B cell (primary cell): ENCODE measurements at regions not wholly inside any gene's neighbourhood (a gene's known extent, or its start where the extent isn't known, plus 50 kb on each side); places are given as distances from the start of the nearest gene placed in this dataset.

Experiments
- ATAC-seq: fragments of 200-7000 bp; cut with Tn5 transposase; one replicate; pipeline ENCODE4 v1.10.0; 2021; ENCODE audit warnings: low read depth, mild to moderate bottlenecking, moderate number of reproducible peaks, moderate library complexity
- CTCF ChIA-PET: fragments of 350-600 bp; sonication (Branson Sonifier 250); formaldehyde crosslinking; loops from one replicate; lab custom pipeline; 2021; ENCODE audit warnings: antibody characterized with exemption, inconsistent platforms; lab: Charles Lee
- POLR2A ChIA-PET: fragments of 350-600 bp; sonication (Branson Sonifier 250); formaldehyde crosslinking; loops from one replicate; lab custom pipeline; 2021; ENCODE audit warnings: antibody characterized with exemption; lab: Charles Lee
- DNase-seq: peaks from one replicate; pipeline ENCODE4 v3.0.0; 2013
- H2AFZ ChIP-seq: 2 replicates; pipeline ENCODE4 v1.6.1; 2012; ENCODE audit warnings: mild to moderate bottlenecking, low read depth, low read length; ENCODE audit not compliant: insufficient read depth, poor library complexity, severe bottlenecking
- H3K27ac ChIP-seq, 2 donors: 1 replicate in 1 of 2; 2 replicates in 1 of 2; pipeline ENCODE4 v1.5.1; 2012 to 2013; ENCODE audit warnings: low read length in 2 of 2, mild to moderate bottlenecking in 2 of 2, moderate library complexity in 1 of 2
- H3K27me3 ChIP-seq, 4 experiments: fragments of 200-600 bp in 1 of 4; sonication (generic) in 1 of 4; replicated peaks in 1 of 4; 1 replicate in 2 of 4; 2 replicates in 2 of 4; pipeline versions ENCODE4 v1.6.1 to v1.7.0; 2013 to 2016; ENCODE audit warnings: low read length in 3 of 4, mild to moderate bottlenecking in 2 of 4, mixed read lengths in 1 of 4, moderate library complexity in 1 of 4; ENCODE audit not compliant: insufficient read depth in 4 of 4, control insufficient read depth in 3 of 4; ENCODE audit errors: control extremely low read depth in 1 of 4
- H3K36me3 ChIP-seq, 2 experiments: replicated peaks in 1 of 2; 1 replicate in 1 of 2; 2 replicates in 1 of 2; pipeline versions ENCODE4 v1.6.1 to v1.7.1; 2013; ENCODE audit warnings: low read length in 1 of 2; ENCODE audit not compliant: insufficient read depth in 2 of 2, control insufficient read depth in 1 of 2; ENCODE audit errors: control extremely low read depth in 1 of 2, extremely low read depth in 1 of 2
- H3K4me1 ChIP-seq, 2 donors: fragments of 200-600 bp in 1 of 2; sonication (generic) in 1 of 2; 1 replicate in 1 of 2; 2 replicates in 1 of 2; pipeline versions ENCODE4 v1.5.1 to v1.6.1; 2013 to 2017; ENCODE audit warnings: low read length in 2 of 2; ENCODE audit not compliant: control insufficient read depth in 2 of 2, insufficient read depth in 2 of 2
- H3K4me2 ChIP-seq: replicated peaks from 2 replicates; pipeline ENCODE3; 2012; ENCODE audit warnings: mild to moderate bottlenecking, low read depth, low read length; ENCODE audit not compliant: poor library complexity, severe bottlenecking
- H3K4me3 ChIP-seq, 5 experiments: fragments of 200-600 bp in 1 of 5; sonication (generic) in 1 of 5; 1 replicate in 3 of 5; 2 replicates in 2 of 5; pipeline versions ENCODE4 v1.5.1 to v1.7.0; 2011 to 2016; ENCODE audit warnings: low read length in 4 of 5, mild to moderate bottlenecking in 4 of 5, low read depth in 2 of 5, control low read depth in 1 of 5, moderate library complexity in 1 of 5; ENCODE audit not compliant: insufficient read depth in 1 of 5; ENCODE audit errors: control extremely low read depth in 1 of 5, extremely low read depth in 1 of 5
- H3K79me2 ChIP-seq: fragments of 200-600 bp; sonication (generic); one replicate; pipeline ENCODE4 v1.6.0; 2016; ENCODE audit warnings: low read length; ENCODE audit not compliant: control insufficient read depth, insufficient read depth
- H3K9ac ChIP-seq: fragments of 200-600 bp; sonication (generic); 2 replicates; pipeline ENCODE4 v1.6.1; 2017; ENCODE audit warnings: mild to moderate bottlenecking, low read length, moderate library complexity
- H3K9me3 ChIP-seq, 3 donors: one replicate each; pipeline versions ENCODE4 v1.6.1 to v1.7.1; 2013; ENCODE audit warnings: low read length in 2 of 3; ENCODE audit not compliant: control insufficient read depth in 2 of 3, insufficient read depth in 1 of 3; ENCODE audit errors: control extremely low read depth in 1 of 3
- H4K20me1 ChIP-seq: 2 replicates; pipeline ENCODE4 v1.6.0; 2012; ENCODE audit warnings: mild to moderate bottlenecking, low read length; ENCODE audit not compliant: insufficient read depth, control insufficient read depth, poor library complexity, severe bottlenecking
- H3K27ac Mint-ChIP-seq: one replicate; pipeline ENCODE4 v1.8.0; 2021; ENCODE audit warnings: mixed read lengths
- H3K27me3 Mint-ChIP-seq: one replicate; pipeline ENCODE4 v1.8.0; 2021; ENCODE audit warnings: mixed read lengths
- H3K4me1 Mint-ChIP-seq: one replicate; pipeline ENCODE4 v1.8.0; 2021; ENCODE audit warnings: mixed read lengths
- H3K4me3 Mint-ChIP-seq: one replicate; pipeline ENCODE4 v1.8.0; 2021; ENCODE audit warnings: mixed read lengths
- H3K9me3 Mint-ChIP-seq: one replicate; pipeline ENCODE4 v1.8.0; 2022; ENCODE audit warnings: mixed read lengths; ENCODE audit not compliant: insufficient read depth
- EZH2 ChIP-seq: IDR thresholded peaks from 2 replicates; pipeline ENCODE4 v1.6.1; 2012; ENCODE audit warnings: borderline replicate concordance, low read depth, mild to moderate bottlenecking, moderate library complexity, low read length; ENCODE audit not compliant: insufficient read depth, poor library complexity, severe bottlenecking
- WGBS: methylation state at CpG from one replicate; pipeline ENCODE4 v1.1.5; 2013; ENCODE audit warnings: missing lambda C conversion rate; ENCODE audit not compliant: insufficient coverage; 5-methylcytosine and 5-hydroxymethylcytosine counted together
- intact Hi-C: fragments of 100-400 bp; cut with micrococcal nuclease; formaldehyde crosslinking; loops from one replicate; pipeline ENCODE4 v1.10.0; 2022
- TF ChIP-seq, protein P1 (sequence below): fragments of 200-600 bp; IDR thresholded peaks from one replicate; pipeline ENCODE4 v1.8.0; 2022; ENCODE audit warnings: antibody characterized with exemption, mild to moderate bottlenecking

DNA sequence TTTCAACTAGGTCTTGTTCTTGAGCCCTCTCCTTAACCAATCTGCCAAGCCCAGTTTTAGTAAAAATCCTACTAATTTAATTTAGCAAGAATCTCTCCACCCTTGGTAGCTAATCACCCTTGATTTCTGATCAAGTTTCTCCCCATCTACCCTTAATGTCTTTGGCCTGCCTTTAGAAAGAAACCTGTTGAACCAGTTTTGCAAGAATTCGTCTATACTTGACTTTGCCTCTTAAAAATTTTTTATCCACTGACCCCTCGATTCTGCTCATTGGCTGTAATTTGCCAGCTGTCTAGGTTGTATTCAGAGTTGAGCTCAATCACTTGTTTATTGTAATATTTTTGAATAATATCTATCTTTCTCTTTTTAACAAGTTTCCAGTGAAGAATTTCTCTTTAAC lies 1138.5 kb downstream of the CDH11 start:
- no peak overlapping the region for H3K27ac Mint-ChIP-seq
- no peaks in the 10 kb centered on the region for H3K4me1 Mint-ChIP-seq
- H4K20me1 ChIP-seq: no peaks in the 10 kb centered on the region
- no peaks in the 10 kb centered on the region for H3K4me1 ChIP-seq
- H3K36me3 ChIP-seq: no peaks in the 10 kb centered on the region
- no peak overlapping the region for H2AFZ ChIP-seq
- TF ChIP-seq, protein P1, sequence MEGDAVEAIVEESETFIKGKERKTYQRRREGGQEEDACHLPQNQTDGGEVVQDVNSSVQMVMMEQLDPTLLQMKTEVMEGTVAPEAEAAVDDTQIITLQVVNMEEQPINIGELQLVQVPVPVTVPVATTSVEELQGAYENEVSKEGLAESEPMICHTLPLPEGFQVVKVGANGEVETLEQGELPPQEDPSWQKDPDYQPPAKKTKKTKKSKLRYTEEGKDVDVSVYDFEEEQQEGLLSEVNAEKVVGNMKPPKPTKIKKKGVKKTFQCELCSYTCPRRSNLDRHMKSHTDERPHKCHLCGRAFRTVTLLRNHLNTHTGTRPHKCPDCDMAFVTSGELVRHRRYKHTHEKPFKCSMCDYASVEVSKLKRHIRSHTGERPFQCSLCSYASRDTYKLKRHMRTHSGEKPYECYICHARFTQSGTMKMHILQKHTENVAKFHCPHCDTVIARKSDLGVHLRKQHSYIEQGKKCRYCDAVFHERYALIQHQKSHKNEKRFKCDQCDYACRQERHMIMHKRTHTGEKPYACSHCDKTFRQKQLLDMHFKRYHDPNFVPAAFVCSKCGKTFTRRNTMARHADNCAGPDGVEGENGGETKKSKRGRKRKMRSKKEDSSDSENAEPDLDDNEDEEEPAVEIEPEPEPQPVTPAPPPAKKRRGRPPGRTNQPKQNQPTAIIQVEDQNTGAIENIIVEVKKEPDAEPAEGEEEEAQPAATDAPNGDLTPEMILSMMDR: no peak
- no peak for TF ChIP-seq EZH2
- H3K27ac ChIP-seq: no peak overlapping the region
- ChIA-PET POLR2A (no interaction called here), CTCF (no interaction called here)
- DNase-seq (no peak), ATAC-seq (no peak)
- H3K9me3 Mint-ChIP-seq: peaks cover 2% of the 10 kb centered on the region
- intact Hi-C loops: no loop called here
- WGBS: no CpG with 5 or more reads among the region's 2 CpGs
- H3K4me2 ChIP-seq: no peak overlapping the region
- no peaks in the 10 kb centered on the region for H3K27me3 ChIP-seq
- no peak overlapping the region for H3K4me3 Mint-ChIP-seq
- H3K4me3 ChIP-seq: no peak overlapping the region
- no peaks in the 10 kb centered on the region for H3K79me2 ChIP-seq
- no peaks in the 10 kb centered on the region for H3K27me3 Mint-ChIP-seq
- H3K9me3 ChIP-seq: peaks cover 0 to 2% (median 0%) of the 10 kb centered on the region in 3 donors
- H3K9ac ChIP-seq: no peak overlapping the region

DNA sequence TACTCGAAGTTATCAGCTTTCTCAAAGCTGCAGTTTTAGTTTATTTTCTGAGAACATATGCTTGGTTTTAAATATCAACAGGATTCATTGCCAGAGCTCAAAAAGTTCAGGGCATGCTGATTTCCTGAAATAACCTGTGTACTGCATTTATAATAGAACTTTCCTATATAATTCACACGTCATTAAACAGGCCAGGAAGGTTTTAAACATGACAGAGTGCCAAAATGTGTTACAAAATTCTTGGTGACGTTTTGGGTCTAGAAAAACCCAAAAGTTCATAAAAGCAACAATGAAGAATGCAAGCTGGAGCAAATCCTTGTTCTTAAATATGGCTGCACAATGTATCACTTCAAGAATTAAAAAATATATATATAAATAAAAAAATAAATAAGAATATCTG lies 1139.1 kb downstream of the CDH11 start:
- peaks cover 0 to 2% (median 0%) of the 10 kb centered on the region in 3 donors for H3K9me3 ChIP-seq
- ATAC-seq (no peak), DNase-seq (no peak)
- no CpG with 5 or more reads among the region's 3 CpGs for WGBS
- H3K4me1 ChIP-seq: no peaks in the 10 kb centered on the region
- no peak overlapping the region for H3K4me2 ChIP-seq
- POLR2A ChIA-PET: no interaction called here
- H3K79me2 ChIP-seq: no peaks in the 10 kb centered on the region
- H2AFZ ChIP-seq: no peak overlapping the region
- no peaks in the 10 kb centered on the region for H3K4me1 Mint-ChIP-seq
- no peak overlapping the region for H3K9ac ChIP-seq
- H3K27me3 Mint-ChIP-seq: no peaks in the 10 kb centered on the region
- H3K27ac Mint-ChIP-seq: no peak overlapping the region
- H3K36me3 ChIP-seq: no peaks in the 10 kb centered on the region
- TF ChIP-seq, protein P1: no peak
- TF ChIP-seq EZH2: no peak
- H3K4me3 Mint-ChIP-seq: no peak overlapping the region
- no peaks in the 10 kb centered on the region for H3K27me3 ChIP-seq
- H3K27ac ChIP-seq: no peak overlapping the region
- no peaks in the 10 kb centered on the region for H4K20me1 ChIP-seq
- H3K4me3 ChIP-seq: no peak overlapping the region
- CTCF ChIA-PET: no interaction called here
- peaks cover 3% of the 10 kb centered on the region for H3K9me3 Mint-ChIP-seq
- intact Hi-C loops: no loop called here
